ENCODE measurements at regions not wholly inside any gene's neighbourhood (a gene's known extent, or its start where the extent isn't known, plus 50 kb on each side); places are given as distances from the start of the nearest gene placed in this dataset.

DNA sequence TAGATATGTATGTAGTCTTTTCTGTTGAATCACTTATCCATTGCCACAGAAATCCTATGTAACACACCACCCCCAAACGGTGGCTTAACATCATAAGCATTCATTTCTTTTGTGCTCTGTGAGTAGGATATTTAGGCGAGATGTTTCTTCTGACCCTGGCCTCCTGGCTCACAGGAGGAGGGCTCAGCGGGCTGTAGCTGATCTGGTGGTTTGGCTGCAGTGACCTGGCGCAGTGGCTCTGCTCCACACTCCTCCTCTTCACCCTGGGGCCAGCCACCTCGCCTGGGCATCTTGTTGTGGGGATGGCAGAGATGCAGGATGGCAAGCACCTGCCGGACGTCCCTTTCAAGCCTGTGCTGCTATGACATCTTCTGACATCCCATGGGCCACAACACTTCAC, 147.1 kb upstream of the IRS2 start:
- TF ChIP-seq POLR2AphosphoS5 (IDR thresholded peaks at IDR 0.05) (no peak), EP300 (IDR thresholded peaks at IDR 0.05) (no peak)
- TF ChIP-seq, protein P1, sequence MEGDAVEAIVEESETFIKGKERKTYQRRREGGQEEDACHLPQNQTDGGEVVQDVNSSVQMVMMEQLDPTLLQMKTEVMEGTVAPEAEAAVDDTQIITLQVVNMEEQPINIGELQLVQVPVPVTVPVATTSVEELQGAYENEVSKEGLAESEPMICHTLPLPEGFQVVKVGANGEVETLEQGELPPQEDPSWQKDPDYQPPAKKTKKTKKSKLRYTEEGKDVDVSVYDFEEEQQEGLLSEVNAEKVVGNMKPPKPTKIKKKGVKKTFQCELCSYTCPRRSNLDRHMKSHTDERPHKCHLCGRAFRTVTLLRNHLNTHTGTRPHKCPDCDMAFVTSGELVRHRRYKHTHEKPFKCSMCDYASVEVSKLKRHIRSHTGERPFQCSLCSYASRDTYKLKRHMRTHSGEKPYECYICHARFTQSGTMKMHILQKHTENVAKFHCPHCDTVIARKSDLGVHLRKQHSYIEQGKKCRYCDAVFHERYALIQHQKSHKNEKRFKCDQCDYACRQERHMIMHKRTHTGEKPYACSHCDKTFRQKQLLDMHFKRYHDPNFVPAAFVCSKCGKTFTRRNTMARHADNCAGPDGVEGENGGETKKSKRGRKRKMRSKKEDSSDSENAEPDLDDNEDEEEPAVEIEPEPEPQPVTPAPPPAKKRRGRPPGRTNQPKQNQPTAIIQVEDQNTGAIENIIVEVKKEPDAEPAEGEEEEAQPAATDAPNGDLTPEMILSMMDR (IDR thresholded peaks at IDR 0.05) = no peak
